ENCODE measurements at regions not wholly inside any gene's neighbourhood (a gene's known extent, or its start where the extent isn't known, plus 50 kb on each side); places are given as distances from the start of the nearest gene placed in this dataset.

GRCh38 chr2:177078855-177079254 is 133.7 kb upstream of the HNRNPA3 start:
- no peak for DNase-seq (ENCODE audit: low read depth in 2 of 3, low spot score in 2 of 3)

GRCh38 chr2:177080746-177081284 is 131.8 kb upstream of the HNRNPA3 start:
- no peak for DNase-seq (ENCODE audit: low read depth in 2 of 3, low spot score in 2 of 3)

GRCh38 chr2:177084607-177085006 is 128.0 kb upstream of the HNRNPA3 start:
- no peak for DNase-seq (ENCODE audit: low read depth in 2 of 3, low spot score in 2 of 3)

- no peak for DNase-seq (ENCODE audit: low read depth in 2 of 3, low spot score in 2 of 3)
Observed at GRCh38 chr2:177088529-177088928, 124.1 kb upstream of the HNRNPA3 start.

- DNase-seq (ENCODE audit: low read depth in 2 of 3, low spot score in 2 of 3), result no peak
Observed at GRCh38 chr2:177090967-177091366, 121.6 kb upstream of the HNRNPA3 start.

GRCh38 chr2:177093371-177093770 is 119.2 kb upstream of the HNRNPA3 start:
- no peak for DNase-seq (ENCODE audit: low read depth in 2 of 3, low spot score in 2 of 3)

- DNase-seq (ENCODE audit: low read depth in 2 of 3, low spot score in 2 of 3), result no peak
Observed at GRCh38 chr2:177098001-177098613, 114.5 kb upstream of the HNRNPA3 start.

- DNase-seq (ENCODE audit: low read depth in 2 of 3, low spot score in 2 of 3), result no peak
Observed at GRCh38 chr2:177101930-177102329, 110.7 kb upstream of the HNRNPA3 start.

GRCh38 chr2:177106212-177106611 is 106.4 kb upstream of the HNRNPA3 start:
- DNase-seq (ENCODE audit: low read depth in 2 of 3, low spot score in 2 of 3), result no peak

GRCh38 chr2:177108890-177109289 is 103.7 kb upstream of the HNRNPA3 start:
- DNase-seq (ENCODE audit: low read depth in 2 of 3, low spot score in 2 of 3), result no peak

- DNase-seq (ENCODE audit: low read depth in 2 of 3, low spot score in 2 of 3), result no peak
Observed at GRCh38 chr2:177114712-177115111, 97.9 kb upstream of the HNRNPA3 start.

GRCh38 chr2:177117755-177118154 is 94.8 kb upstream of the HNRNPA3 start:
- no peak for DNase-seq (ENCODE audit: low read depth in 2 of 3, low spot score in 2 of 3)

GRCh38 chr2:177118636-177119035 is 94.0 kb upstream of the HNRNPA3 start:
- DNase-seq (ENCODE audit: low read depth in 2 of 3, low spot score in 2 of 3), result no peak

- DNase-seq (ENCODE audit: low read depth in 2 of 3, low spot score in 2 of 3), result no peak
Observed at GRCh38 chr2:177119099-177119498, 93.5 kb upstream of the HNRNPA3 start.

GRCh38 chr2:177123048-177123447 is 89.5 kb upstream of the HNRNPA3 start:
- no peak for DNase-seq (ENCODE audit: low read depth in 2 of 3, low spot score in 2 of 3)

- DNase-seq (ENCODE audit: low read depth in 2 of 3, low spot score in 2 of 3), result no peak
Observed at GRCh38 chr2:177124371-177124770, 88.2 kb upstream of the HNRNPA3 start.

- DNase-seq (ENCODE audit: low read depth in 2 of 3, low spot score in 2 of 3), result no peak
Observed at GRCh38 chr2:177127821-177128220, 84.8 kb upstream of the HNRNPA3 start.

GRCh38 chr2:177129610-177130009 is 83.0 kb upstream of the HNRNPA3 start:
- no peak for DNase-seq (ENCODE audit: low read depth in 2 of 3, low spot score in 2 of 3)

- DNase-seq (ENCODE audit: low read depth in 2 of 3, low spot score in 2 of 3), result no peak
Observed at GRCh38 chr2:177131858-177132257, 80.7 kb upstream of the HNRNPA3 start.

- no peak for DNase-seq (ENCODE audit: low read depth in 2 of 3, low spot score in 2 of 3)
Observed at GRCh38 chr2:177138823-177139222, 73.8 kb upstream of the HNRNPA3 start.

- no peak for DNase-seq (ENCODE audit: low read depth in 2 of 3, low spot score in 2 of 3)
Observed at GRCh38 chr2:177141866-177142265, 70.7 kb upstream of the HNRNPA3 start.

- DNase-seq (ENCODE audit: low read depth in 2 of 3, low spot score in 2 of 3), result no peak
Observed at GRCh38 chr2:177143444-177143843, 69.2 kb upstream of the HNRNPA3 start.

- DNase-seq (ENCODE audit: low read depth in 2 of 3, low spot score in 2 of 3), result no peak
Observed at GRCh38 chr2:177147093-177147694, 65.4 kb upstream of the HNRNPA3 start.
